ENCODE measurements at regions not wholly inside any gene's neighbourhood (a gene's known extent, or its start where the extent isn't known, plus 50 kb on each side); places are given as distances from the start of the nearest gene placed in this dataset.

DNA sequence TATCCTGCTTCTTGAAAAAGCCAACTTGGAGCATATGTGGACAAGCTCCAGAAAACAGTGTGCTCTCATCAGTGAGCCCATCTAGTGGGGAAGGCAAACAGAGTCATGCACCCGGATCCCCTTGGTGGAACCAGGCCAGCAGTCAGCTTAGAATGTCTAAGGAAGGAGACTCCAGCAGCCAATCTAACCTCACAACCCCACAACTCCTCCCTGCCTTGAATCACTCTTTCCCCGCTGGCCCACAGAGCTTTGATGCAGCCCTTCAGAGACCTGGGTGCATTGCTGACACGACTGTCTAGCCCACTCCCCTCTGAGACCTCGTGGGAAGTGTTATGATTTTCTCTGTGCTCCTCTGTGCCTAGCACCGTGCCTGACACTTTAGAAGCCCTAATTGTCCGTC is 623.7 kb downstream of the BNC2 start:
- no peak for FAIRE-seq

DNA sequence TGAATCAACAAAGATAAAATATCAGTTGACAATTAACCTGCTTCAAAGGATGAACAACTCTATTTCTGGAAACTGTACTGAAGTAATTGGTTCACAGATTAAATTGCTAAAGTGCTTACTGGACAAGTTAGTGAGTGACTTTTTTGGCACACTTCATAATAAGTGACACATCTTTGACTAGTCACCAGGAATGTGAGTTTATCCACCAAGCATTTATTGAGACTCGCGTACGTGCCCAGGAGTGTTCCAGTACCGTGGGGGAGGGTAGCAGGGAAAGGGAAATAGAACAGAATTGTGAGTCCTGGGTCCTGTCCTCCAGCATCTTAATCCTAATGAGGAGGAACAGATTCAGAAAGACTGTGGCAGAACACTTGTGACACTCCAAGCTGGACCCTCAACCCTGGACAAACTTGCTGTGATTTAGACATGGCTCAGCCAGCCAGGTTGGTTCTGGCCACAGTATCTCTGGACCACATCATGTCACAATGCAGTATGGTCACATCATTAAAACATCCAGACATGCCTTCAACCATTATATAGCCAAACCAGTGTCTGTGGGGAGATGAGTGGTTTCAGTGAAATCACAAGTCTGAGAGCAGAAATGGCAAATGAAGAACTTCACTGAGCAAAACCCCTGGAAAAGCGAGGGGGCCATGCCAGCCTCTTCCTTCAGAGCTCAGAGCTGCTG is 623.1 kb downstream of the BNC2 start:
- FAIRE-seq = no peak

DNA sequence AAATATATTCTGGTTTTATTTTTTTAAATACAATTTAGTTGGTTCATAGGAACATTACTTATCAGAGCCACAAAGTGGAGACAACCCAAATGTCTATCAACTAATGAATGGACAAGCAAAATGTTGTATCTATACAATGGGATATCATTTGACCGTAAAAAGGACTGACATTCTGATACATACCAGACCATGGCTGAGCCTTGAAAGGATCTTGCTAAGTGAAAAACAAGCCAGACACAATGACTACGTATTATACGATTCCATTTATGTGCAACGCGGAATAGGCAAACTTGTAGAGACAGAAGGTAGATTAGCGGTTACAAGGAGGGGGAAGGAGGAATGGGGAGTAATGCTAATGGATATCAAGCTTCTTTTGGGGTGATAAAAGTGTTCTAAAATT is 621.6 kb downstream of the BNC2 start:
- no peak for FAIRE-seq

DNA sequence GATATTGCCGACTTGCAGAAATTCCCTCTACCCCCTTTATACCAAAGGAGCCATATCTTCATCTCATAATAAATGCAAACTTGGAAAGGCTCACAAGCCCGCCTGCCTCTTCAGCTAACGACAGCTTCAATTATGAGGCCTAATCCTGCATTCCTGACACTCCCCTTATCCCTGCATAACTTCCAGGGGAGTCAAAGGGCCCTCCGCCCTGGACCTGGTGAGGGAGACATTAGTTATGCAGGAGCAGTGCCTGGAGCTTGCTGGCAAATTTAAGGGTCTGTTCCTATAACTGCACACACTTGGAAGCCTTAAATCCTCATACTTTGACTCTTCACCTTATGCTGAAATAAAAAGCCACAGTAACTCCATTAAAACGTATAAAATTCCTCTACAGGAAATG is 617.9 kb downstream of the BNC2 start:
- FAIRE-seq = no peak

DNA sequence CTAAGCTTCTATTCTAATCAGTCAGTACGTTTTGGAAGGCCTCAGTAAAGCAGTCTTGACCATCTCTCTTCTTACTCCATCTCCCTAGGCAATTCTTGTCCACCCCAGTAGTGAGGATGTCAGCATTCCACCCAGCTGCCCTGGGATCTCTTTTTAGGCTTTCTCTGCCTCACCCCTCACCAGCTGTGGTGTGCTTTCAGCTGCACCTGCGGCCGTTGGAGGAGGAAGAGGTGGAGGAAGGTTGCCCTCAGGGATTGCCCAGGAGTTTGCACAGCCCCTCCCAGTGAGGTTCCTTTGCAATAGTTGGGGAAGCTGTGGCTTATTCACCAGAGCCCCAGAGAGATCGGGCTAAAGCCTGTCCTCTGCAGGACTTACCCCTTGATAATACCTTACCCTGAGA is 615.8 kb downstream of the BNC2 start:
- FAIRE-seq = no peak

DNA sequence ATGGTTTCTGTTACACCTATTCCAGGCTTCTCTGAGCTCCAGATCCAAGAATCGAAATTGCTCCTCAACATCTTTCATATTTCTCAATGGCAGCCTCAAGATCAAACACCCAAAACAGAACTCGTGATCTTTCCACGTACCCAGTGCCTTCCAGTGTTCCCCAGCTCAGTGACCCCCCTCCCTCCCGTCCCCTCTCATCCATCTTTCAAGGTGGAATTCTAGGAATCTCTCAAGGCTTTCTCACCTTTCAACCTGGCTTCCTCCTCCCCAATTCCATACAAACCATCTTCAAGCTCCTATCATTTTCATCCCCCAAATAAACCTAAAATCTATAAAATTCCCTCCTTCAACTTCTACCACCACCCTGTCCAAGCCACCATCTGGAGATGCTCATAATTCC is 615.3 kb downstream of the BNC2 start:
- no peak for FAIRE-seq

DNA sequence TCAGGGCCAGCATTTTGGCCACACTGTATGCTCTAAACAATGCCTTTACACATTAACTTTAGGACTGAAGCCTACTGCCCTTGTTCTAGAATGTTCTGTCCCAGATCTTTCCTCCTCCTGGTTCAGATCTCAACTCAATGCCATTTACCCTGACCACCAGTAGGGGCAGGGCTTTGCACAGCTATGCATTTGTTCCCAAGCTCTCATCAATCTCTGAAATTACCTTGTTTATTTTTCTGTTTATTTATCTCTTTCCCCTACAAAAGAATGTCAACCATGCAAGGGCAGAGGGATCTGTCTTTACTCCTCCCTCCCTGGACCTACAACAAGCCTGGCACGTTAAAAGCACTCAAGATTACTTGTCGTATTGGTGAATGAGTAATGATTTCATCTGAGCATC is 612.9 kb downstream of the BNC2 start:
- FAIRE-seq = no peak

DNA sequence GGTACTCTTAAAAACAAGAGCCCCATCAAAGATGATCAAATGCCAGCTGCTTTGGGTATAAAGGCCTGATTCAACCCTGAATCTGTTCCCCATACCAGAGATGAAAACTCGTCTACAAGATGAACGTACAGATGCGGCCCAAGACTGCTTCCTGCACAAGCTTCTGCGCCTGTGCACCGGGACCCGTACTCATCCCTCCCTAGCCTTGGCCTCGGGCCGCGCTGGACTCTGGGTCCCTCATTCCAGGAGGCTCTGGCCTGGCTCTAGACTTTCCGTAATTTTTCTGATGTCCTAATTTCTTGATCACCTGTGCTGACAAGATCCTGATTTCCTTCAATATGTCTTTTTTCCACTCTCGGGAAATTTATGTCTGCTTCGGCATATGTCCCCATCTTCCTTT is 612.3 kb downstream of the BNC2 start:
- no peak for FAIRE-seq

DNA sequence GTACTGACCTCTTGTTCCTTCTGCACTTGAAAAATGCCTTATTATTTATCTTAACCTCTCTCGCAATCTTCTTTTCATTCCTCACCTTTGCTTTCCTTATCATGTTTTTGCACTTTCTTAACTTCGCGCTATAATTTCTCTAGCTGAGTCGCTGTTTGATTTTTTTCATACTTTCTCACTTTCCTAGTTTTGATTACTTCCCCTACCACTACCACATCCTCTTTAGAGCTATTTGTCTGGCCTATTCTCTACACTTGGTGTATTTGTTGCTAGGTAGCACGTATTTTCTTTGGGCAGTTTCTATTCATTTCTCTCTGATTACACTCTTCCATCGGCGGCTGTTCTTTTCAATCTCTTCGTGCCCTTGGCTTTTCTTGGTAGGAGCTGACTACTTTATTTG is 611.8 kb downstream of the BNC2 start:
- FAIRE-seq = no peak

DNA sequence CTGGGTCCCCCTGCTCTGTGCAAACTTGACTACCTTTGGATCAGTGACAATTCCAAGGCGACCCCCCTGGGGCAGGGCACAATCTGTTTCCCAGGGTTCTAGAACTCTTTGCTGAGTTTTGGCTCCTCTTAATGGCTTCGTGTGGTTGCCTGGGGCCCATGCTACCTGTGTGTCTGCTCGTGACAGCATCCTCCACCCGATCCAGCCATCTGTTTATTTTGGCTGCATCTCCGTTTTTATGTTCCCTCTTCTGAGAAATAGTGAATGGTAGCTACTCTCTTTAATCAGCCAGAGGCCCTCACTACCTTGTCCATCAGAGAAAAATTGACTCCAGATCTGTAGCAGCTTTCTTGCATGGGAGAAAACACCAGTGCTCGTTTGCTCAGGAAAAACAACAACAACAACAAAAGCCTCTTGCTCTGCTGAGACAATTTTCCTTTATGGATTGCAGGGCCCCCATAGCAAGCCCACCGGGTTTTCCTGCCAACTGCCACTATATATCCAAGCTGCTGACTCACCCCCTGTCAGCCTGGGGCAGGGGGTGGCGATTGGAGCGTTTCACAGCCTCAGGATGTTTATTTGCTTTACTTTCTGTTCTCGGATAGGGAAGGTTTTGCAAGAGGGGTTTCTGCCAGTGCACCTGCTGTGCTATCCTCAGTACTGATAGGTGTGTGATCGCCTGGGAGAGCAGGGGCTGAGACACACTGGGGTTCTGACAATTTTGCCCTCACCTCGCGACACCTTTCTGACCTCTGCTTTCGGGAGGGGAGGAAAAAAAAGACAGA is 607.8 kb downstream of the BNC2 start:
- no peak for FAIRE-seq

DNA sequence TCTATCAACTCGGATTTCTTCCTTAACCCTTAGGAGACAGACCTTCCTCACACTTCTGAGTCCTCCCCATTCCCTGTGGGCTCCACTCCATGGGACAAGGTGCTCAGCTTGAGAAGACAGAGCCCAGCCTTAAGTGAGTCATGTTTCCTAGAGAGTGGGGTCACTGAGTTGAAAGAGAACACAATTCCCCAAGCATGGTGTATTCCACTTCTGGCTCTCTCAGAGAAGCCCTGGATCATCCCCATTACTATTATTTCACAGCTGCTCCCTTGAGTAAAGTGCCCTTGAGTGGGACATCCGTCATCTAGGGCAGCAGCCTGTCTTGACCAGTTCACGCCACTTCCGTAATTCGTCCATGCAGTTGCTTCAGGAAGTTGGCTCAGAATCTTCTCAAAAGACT is 604.8 kb downstream of the BNC2 start:
- no peak for FAIRE-seq

DNA sequence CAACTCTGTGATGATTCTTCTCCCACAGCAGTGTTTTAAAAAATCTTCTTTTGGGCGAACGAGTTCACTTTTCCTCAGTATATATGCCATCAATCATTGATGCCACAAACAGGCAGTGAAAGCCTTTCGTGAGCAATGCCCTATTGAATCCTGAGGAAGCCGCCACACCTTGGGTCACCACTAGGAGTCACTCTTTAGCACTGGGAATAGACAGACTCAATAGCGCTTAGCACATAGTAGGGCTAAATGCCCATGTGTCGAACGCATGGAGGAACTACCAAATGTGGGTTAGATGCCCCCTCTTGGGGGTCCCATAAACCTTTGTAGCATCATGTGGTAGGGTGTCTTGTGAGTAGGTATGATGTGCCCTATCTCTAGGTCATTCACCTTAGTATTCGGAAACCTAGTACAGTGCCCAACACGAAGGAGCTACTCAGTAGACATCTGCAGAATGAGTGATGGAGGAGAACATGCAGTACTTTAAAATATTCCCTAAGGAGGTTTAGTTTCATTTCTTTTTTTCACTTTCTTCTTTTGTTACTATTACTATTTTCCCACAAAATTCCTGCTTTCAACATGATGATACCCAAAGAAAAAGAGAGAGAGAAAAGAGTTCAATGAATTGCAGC is 603.7 kb downstream of the BNC2 start:
- no peak for FAIRE-seq

DNA sequence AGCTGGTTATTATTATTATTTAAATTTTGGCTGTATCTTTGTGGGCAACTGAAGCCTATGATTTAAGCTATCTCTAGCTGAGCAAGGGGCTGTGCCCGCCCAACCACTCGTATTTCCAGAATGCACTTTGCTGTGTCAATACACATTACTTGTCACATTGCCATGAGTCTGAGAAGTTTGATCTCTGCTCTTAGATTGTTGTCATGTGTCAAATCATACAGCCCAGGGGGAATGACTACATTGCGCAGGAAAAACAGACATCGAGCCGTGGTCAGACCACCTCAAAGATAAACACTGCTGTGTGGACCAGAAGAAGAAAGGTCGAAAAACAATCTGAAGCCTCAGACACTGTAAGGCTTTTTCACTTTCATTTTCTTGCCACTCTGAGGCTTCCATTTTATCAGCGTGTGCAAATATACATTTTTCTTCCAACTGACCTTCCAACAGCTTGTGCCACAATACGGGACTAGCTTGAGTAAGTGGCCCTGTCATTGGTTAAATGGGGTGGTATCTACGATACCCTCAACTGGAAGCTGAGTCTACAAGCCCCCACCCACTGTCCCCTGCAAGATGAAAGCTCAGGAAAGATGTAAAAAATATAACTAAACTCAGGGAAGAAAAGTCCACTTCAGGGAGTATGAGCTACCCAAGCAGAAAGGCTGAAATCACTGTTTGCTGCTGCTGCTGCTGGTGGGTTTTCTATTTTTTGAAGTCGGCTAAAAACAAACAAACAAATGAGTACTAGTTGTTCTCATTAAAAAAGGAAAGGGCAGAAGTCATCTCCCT is 603.0 kb downstream of the BNC2 start:
- FAIRE-seq = peak; percentile 77

DNA sequence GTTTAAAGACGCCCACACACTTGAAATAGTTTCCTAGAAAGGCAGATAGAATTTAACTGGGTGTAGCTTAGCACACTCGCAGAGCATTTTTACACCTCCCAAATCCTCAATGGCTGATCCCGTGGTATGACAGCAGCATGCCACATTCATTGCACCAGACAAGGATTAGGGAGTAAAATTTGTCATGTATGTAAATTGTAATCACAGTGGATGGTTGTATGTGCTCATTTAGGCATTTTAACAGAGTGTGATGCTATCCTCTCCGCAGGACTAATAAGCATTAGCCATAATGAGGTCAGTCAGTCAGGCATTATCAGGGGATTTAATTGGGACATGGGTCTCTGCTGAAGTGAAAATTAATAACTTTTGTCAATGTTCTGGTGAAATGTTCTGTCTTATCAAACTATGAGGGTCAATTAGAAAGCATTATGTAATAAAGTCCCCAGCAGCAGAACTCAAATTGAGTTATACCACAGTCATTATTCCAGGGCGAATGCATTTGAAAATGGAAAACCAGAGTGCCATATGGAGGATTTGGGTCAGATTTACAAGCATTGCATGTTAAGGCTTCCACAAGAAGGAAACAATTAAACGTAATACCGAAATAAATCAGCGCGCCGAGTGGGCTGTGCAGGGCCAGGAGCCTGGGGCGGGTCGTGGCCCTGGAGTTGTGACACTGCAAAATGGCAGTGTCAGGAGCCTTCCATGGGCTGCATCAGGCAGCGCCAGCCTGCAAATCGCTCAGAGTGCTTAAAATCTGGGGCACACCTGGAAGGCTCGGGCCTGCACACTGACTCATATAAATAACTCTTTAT is 602.2 kb downstream of the BNC2 start:
- no peak for FAIRE-seq

DNA sequence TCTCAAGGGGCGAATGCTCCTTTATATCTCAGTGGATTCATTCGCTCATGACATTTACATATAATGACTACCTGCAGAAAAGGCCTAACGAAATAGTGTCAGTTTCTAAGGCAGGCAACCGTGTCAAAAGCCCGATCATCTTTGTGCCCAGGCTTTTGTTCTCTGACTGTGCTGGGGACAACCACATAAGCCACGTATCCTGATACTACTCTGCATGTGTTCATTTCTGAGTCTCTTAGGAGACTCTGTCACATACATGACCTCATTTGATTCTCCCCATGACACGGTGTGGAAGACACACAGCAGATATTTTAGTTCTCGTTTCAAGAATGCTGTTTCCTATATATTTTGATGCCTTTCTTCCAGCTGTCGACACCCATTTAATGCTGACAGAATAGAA is 598.5 kb downstream of the BNC2 start:
- no peak for FAIRE-seq

DNA sequence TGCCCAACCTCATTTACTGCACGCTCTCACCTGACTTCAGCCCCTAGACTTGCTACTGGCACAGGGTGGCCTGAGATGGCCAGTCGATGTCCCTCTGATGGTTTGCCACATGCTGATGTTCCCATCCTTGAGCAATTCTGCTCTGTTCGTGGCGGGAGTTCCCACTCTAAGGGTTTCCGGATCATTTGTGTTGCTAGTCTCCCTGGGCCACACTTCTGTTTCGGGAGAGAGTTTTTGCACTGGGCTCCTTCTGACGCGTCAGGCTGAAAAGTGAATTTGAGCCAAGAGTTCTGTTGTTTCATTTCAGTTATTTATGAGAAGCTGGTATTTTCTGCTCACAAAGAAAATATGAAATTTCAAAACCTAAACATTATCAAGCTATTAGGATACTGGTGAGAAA is 597.7 kb downstream of the BNC2 start:
- FAIRE-seq = no peak

DNA sequence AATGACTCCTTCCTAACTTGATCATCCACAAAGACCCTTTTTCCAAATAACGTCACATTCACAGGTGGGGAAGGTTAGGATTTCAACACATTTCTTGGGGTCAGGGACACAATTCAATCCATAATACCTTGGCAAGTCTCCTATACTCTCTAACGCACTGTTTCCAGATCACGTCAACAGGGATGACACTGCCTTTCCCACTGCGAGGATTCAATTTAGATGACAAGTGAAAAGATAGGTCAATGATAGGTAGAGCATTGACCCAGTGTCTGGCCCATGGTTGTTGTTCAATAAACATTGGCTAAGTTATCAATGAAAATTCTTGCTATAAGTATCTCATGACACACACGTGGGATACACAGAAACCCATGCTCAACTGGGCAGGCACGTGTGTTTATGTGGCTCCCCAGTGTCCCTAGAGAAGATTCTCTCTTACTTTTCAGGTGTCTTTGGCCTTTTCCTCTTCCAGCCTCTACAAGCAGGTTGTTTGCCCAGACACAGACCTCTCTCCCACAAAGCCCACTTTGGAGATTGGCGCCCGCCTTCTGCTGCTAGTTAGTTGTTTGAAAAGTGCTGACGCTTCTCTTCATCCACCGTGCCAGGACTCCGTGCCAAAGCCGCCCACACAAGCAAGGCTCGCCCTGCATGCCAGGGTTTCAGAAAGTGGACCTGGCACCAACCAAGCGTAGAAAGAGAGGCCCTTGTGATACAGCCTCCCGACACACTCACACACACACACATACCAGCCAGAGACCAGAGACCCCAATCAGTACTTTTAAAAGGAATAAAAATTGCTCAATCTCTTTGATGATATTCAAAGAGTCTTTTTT is 594.5 kb downstream of the BNC2 start:
- FAIRE-seq = no peak

DNA sequence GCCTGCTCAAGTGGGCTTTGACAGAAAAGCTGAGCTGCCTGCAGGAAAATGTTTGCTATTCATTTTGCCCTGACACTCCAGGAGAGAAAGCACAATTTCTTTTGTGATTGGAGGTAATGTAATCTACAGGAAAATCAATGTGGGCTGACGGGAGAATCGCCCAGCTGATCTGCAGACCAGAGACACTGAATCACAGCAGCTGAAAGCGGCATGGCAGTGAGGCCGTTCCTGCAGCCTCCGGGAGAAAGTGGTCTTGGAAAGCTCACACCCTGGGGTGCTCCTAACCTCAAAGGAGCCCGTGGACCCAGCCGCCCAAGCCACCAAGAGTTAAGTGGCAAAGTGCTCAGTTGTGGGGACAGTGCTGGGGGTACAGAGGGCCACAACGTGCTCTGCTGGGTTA is 593.6 kb downstream of the BNC2 start:
- FAIRE-seq = no peak

DNA sequence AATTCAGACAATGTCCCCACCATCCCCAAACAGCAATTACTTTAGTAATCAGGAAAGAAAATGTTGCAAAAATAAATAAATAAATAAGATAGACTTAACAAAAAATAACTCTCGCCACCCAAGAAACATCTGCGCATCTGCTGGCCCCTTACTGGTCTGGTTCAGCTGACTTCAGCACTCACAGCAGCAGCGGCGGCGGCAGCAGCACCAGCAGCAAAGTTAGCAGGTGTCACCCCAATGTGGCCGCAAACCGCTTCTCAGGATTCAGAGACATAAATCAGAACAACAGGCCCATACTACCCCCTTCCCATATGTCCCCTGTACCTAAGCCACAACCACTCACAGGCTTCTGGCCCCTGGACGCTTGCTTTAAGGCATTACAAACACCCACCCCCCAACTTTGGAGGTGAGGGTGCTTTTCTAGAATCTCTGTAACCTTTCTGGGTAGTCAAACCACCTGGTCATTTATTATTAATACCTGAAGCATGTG is 593.0 kb downstream of the BNC2 start:
- FAIRE-seq = no peak

DNA sequence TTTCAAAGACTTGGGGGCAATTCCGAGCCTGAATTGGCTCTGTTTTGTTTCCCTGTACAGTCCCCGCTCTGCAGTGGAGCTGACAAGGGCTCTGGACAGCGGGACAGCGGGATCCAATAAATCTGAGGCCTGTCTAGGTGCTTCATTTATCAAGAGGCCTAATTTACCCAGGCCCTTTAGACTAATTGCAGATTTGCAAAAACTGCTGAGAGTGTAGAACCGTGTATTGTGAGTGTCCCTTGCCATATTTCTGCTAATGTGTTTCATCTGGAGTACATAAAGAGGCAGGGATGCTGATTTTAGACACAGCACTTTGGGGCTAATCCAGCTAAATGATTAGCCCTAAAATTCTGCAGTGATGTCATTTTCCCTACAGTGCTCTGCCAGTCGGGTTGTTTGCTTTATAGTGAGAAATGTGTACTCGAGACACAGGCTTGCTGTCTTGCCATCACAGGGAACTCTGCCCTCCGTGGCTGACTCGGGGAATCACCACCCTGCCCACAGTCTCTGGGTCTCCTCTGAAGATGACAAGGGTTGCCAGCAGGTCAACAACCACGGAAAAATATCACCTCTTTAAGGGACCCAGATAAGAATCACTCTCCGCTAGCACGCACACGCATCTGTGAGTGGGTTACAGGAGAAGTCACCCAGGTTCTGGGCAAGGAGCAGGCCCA is 592.0 kb downstream of the BNC2 start:
- no peak for FAIRE-seq

DNA sequence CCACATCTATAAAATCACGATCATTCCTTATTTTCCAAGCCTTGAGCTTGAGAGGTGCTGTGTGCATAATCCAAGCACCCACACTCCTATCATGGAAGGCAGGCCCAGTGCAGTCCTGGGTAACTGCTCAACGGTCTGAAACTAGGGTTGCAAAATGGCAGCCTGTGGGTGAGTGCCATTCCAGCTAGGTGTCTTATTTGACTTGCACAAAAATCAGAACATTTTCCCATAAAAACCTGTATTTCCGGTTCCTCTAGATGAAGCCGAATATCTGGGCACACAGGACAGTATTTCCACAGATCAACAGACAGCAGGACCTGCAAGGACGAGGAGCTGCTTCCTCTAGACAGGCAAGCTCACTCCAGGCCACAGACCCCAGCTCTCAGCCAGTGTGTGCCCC is 588.8 kb downstream of the BNC2 start:
- FAIRE-seq = no peak
